SU-DHL-6 (cell line): ENCODE measurements at regions not wholly inside any gene's neighbourhood (a gene's known extent, or its start where the extent isn't known, plus 50 kb on each side); places are given as distances from the start of the nearest gene placed in this dataset.
A peak's percentile ranks its signal among the peaks of the same experiment; 100 is the strongest.

ENCODE experiments used
- H2AFZ ChIP-seq: fragments of 200-600 bp; sonication (generic); 2 replicates; pipeline ENCODE4 v1.6.1; 2014; ENCODE audit warnings: low read depth, mild to moderate bottlenecking, moderate library complexity, mixed read lengths, antibody characterized with exemption, low read length; ENCODE audit not compliant: severe bottlenecking
- H3F3A ChIP-seq: fragments of 200-600 bp; shearing (Covaris generic); 2 replicates; pipeline ENCODE4 v1.6.0; 2016; ENCODE audit warnings: antibody characterized with exemption, mild to moderate bottlenecking; ENCODE audit not compliant: insufficient read depth
- H3K27ac ChIP-seq: fragments of 200-600 bp; sonication (generic); 2 replicates; pipeline ENCODE4 v1.5.1; 2016; ENCODE audit warnings: low read depth, mild to moderate bottlenecking, low read length, moderate library complexity, mixed read lengths
- H3K27me3 ChIP-seq: fragments of 200-600 bp; sonication (generic), shearing (Covaris generic); 2 replicates; pipeline ENCODE4 v1.6.0; 2014; ENCODE audit warnings: mild to moderate bottlenecking, low read length
- H3K36me3 ChIP-seq: fragments of 200-600 bp; sonication (generic); 2 replicates; pipeline ENCODE4 v1.6.1; 2014; ENCODE audit warnings: mild to moderate bottlenecking, low read length, mixed read lengths
- H3K4me2 ChIP-seq: fragments of 300-600, 200-600 bp; shearing (Covaris generic), sonication (generic); 2 replicates; pipeline ENCODE4 v1.6.0; 2014; ENCODE audit warnings: low read length, low read depth, mild to moderate bottlenecking; ENCODE audit not compliant: poor library complexity, severe bottlenecking
- H3K4me3 ChIP-seq: fragments of 200-600 bp; sonication (generic); 2 replicates; pipeline ENCODE4 v1.5.1; 2014; ENCODE audit warnings: antibody characterized with exemption, low read length, mild to moderate bottlenecking, mixed read lengths; ENCODE audit not compliant: insufficient read depth, poor library complexity, severe bottlenecking
- H3K79me2 ChIP-seq: fragments of 200-600 bp; sonication (generic); 2 replicates; pipeline ENCODE4 v1.6.1; 2014; ENCODE audit warnings: mild to moderate bottlenecking, low read length, moderate library complexity; ENCODE audit not compliant: insufficient read depth
- H3K9ac ChIP-seq: fragments of 200-600 bp; sonication (generic); 2 replicates; pipeline ENCODE4 v1.7.0; 2014; ENCODE audit warnings: mild to moderate bottlenecking, low read length
- H3K9me2 ChIP-seq: fragments of 200-600 bp; sonication (generic); replicated peaks from 2 replicates; pipeline ENCODE4 v1.6.1; 2014; ENCODE audit warnings: low read length; ENCODE audit not compliant: insufficient read depth
- H3K9me3 ChIP-seq: fragments of 200-600 bp; sonication (generic); 2 replicates; pipeline ENCODE4 v1.6.1; 2014; ENCODE audit warnings: low read length, mixed read lengths; ENCODE audit not compliant: insufficient read depth
- H4K20me1 ChIP-seq: fragments of 200-600 bp; sonication (generic); 2 replicates; pipeline ENCODE4 v1.6.1; 2014; ENCODE audit warnings: low read depth, mild to moderate bottlenecking, antibody characterized with exemption, low read length, moderate library complexity, mixed read lengths
- EZH2phosphoT487 ChIP-seq: fragments of 200-600 bp; sonication (generic), shearing (Covaris generic); conservative IDR thresholded peaks from 2 replicates; pipeline ENCODE4 v1.6.1; 2018; ENCODE audit warnings: mild to moderate bottlenecking, antibody characterized with exemption, low read length, moderate library complexity, mixed read lengths
- TF ChIP-seq, protein P1 (sequence below): fragments of 200-600 bp; sonication (generic); IDR thresholded peaks from one replicate; pipeline ENCODE4 v1.5.1; 2017; ENCODE audit warnings: antibody characterized with exemption, mild to moderate bottlenecking, low read length, moderate library complexity; ENCODE audit not compliant: insufficient read depth, poor library complexity, severe bottlenecking

DNA sequence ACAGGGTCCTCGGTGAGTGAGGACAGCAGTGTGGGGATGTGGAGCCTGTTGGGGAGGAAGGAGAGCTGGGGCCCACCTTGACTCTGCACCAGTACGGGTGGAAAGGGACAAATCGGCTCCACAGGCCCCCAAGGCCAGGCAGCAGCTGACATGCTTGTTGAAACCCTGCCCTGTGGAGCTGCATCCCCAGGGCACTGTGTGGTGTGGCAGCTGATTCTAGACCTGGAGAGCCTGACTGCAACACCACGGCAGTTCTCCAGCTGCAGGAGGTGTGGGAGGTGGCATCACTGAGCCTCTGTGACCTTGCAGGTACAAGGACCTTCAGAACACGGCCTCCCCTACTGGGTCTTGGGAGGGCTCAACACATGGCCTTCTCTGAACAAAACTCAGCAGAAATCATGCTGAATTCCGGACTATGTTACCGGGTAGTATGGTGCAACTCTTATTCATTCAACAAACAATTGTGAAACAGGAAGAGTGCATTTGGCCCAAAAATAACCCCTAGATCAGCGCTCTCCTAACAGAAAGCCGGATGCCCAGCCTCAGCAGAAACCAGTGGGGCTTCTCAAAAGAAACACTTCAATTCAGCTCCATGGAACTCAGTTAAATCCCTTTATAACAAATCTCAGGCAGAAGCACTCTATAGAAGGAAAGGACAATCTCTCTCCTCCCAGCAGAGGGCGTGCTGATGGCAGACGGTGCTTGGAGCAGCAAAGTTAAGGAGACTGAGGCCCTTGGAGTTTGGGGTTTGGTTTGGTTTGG, 104.4 kb upstream of the SALL3 start:
- H3K27me3 ChIP-seq = no peaks in the 10 kb centered on the region
- no peaks in the 10 kb centered on the region for H3K79me2 ChIP-seq
- TF ChIP-seq, protein P1, sequence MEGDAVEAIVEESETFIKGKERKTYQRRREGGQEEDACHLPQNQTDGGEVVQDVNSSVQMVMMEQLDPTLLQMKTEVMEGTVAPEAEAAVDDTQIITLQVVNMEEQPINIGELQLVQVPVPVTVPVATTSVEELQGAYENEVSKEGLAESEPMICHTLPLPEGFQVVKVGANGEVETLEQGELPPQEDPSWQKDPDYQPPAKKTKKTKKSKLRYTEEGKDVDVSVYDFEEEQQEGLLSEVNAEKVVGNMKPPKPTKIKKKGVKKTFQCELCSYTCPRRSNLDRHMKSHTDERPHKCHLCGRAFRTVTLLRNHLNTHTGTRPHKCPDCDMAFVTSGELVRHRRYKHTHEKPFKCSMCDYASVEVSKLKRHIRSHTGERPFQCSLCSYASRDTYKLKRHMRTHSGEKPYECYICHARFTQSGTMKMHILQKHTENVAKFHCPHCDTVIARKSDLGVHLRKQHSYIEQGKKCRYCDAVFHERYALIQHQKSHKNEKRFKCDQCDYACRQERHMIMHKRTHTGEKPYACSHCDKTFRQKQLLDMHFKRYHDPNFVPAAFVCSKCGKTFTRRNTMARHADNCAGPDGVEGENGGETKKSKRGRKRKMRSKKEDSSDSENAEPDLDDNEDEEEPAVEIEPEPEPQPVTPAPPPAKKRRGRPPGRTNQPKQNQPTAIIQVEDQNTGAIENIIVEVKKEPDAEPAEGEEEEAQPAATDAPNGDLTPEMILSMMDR = peak; percentile 80
- TF ChIP-seq EZH2phosphoT487 = no peak

DNA sequence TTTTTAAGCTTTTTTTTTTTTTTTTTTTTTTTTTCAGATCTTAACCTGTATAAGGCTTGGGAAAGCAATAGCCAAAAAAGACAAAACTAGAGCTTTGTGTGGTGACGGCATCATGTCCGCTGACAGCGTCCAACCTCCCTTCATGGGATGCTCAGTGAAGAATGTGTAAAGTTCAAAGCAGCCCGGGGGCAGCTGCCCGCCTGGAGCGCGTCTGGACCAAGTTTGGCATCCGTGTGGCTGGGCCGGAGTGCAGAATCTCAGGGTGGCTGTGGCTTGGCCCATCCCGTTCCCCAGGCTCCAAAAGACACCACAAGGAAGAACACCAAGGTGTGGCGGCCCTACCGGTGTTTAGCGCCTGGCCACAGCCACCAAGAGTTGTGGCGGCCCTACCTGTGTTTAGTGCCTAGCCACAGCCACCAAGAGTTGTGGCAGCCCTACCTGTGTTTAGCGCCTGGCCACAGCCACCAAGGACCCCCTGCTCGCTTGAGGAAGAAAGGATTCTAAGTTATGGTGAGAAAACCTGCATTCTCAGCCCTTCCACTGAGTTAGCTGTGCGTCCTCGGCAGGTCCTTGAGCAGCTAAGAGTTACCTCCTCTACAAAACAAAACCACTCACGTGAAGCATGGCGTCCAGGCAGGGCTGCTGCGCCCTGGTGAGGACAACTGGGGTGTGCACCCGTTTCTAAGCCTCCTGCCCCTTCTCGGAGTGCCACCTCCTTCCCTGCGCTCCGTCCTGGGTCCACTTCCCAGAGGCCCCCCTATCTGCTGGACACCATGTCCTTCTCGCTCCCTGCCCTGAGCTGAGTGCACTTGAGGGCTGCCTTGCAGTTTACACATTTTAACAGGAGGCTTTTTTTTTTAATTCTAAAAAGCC, 103.6 kb upstream of the SALL3 start:
- H3K9me3 ChIP-seq = no peaks in the 10 kb centered on the region
- H3F3A ChIP-seq = no peaks in the 10 kb centered on the region
- H3K27ac ChIP-seq = no peak overlapping the region
- no peak overlapping the region for H3K4me2 ChIP-seq
- no peaks in the 10 kb centered on the region for H3K9me2 ChIP-seq
- no peaks in the 10 kb centered on the region for H4K20me1 ChIP-seq
- no peaks in the 10 kb centered on the region for H3K36me3 ChIP-seq
- no peaks in the 10 kb centered on the region for H3K79me2 ChIP-seq
- TF ChIP-seq, protein P1 = no peak
- TF ChIP-seq EZH2phosphoT487 = no peak
- no peak overlapping the region for H3K4me3 ChIP-seq
- no peaks in the 10 kb centered on the region for H3K27me3 ChIP-seq
- no peak overlapping the region for H2AFZ ChIP-seq
- no peak overlapping the region for H3K9ac ChIP-seq

More for the DNA sequence above, 104.4 kb upstream of the SALL3 start:
- no peak overlapping the region for H3K9ac ChIP-seq
- H3K4me2 ChIP-seq = no peak overlapping the region
- H3K9me3 ChIP-seq = no peaks in the 10 kb centered on the region
- no peaks in the 10 kb centered on the region for H3K36me3 ChIP-seq
- H2AFZ ChIP-seq = no peak overlapping the region
- H3K9me2 ChIP-seq = no peaks in the 10 kb centered on the region
- H4K20me1 ChIP-seq = no peaks in the 10 kb centered on the region
- H3K27ac ChIP-seq = no peak overlapping the region
- no peak overlapping the region for H3K4me3 ChIP-seq
- no peaks in the 10 kb centered on the region for H3F3A ChIP-seq

DNA sequence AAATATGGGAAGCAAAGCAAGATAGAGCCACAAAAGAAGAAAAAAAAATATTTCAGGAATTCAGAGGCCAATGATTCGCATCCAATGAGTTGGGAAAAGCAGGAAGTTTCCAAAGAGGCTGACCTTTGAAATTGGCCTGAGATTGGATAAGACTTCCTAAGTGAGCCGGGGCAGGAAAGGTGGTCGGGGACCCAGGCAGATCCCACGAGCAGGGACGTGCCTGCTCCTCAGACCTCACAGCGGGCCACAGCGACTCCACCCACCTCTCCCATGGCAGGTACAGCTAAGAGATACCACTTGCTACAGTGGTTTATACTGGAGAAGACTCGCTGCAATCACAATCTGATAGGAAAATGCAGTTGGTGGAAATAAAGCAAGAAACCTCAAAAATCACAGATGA, 102.8 kb upstream of the SALL3 start:
- Histone ChIP-seq H3K27ac (no peak overlapping the region), H3K27me3 (no peaks in the 10 kb centered on the region), H4K20me1 (no peaks in the 10 kb centered on the region), H3K9me3 (no peaks in the 10 kb centered on the region), H3K9me2 (no peaks in the 10 kb centered on the region), H3K4me2 (no peak overlapping the region), H3K36me3 (no peaks in the 10 kb centered on the region), H3K9ac (no peak overlapping the region), H3F3A (no peaks in the 10 kb centered on the region), H3K79me2 (no peaks in the 10 kb centered on the region), H3K4me3 (no peak overlapping the region), H2AFZ (no peak overlapping the region)
- TF ChIP-seq, protein P1 = no peak
- TF ChIP-seq EZH2phosphoT487 = no peak
